WTC11 (cell line): ENCODE measurements at regions not wholly inside any gene's neighbourhood (a gene's known extent, or its start where the extent isn't known, plus 50 kb on each side); places are given as distances from the start of the nearest gene placed in this dataset.

Experiments
- ATAC-seq: fragments of 200-7000 bp; cut with Tn5 transposase; 2 replicates; pipeline ENCODE4 v1.10.0; 2021; ENCODE audit warnings: mild to moderate bottlenecking, moderate library complexity
- CTCF ChIA-PET: fragments of 300-600 bp; sonication (Branson Sonifier 250); formaldehyde crosslinking; loops from one replicate; lab custom pipeline; 2021; ENCODE audit warnings: antibody characterized with exemption; lab: Charles Lee
- POLR2A ChIA-PET: fragments of 350-600 bp; sonication (Branson Sonifier 250); formaldehyde crosslinking; loops from one replicate; lab custom pipeline; 2021; ENCODE audit warnings: antibody characterized with exemption; lab: Charles Lee
- DNase-seq: peaks from one replicate; pipeline ENCODE4 v3.0.0; 2021; ENCODE audit warnings: low spot score
- H3K27ac Mint-ChIP-seq: 2 replicates; pipeline ENCODE4 v1.8.0; 2021; ENCODE audit warnings: mixed read lengths
- H3K27me3 Mint-ChIP-seq: 2 replicates; pipeline ENCODE4 v1.8.0; 2021; ENCODE audit warnings: low read depth, mild to moderate bottlenecking, moderate library complexity, mixed read lengths
- H3K36me3 Mint-ChIP-seq: 2 replicates; pipeline ENCODE4 v1.8.0; 2021; ENCODE audit warnings: mixed read lengths
- H3K4me1 Mint-ChIP-seq: 2 replicates; pipeline ENCODE4 v1.8.0; 2022; ENCODE audit warnings: mixed read lengths
- H3K4me3 Mint-ChIP-seq: 2 replicates; pipeline ENCODE4 v1.8.0; 2021; ENCODE audit warnings: mild to moderate bottlenecking, moderate library complexity, mixed read lengths
- H3K9me3 Mint-ChIP-seq: 2 replicates; pipeline ENCODE4 v1.8.0; 2021; ENCODE audit warnings: mixed read lengths
- CDX4 ChIP-seq: fragments of 250-450 bp; sonication (Bioruptor Pico); IDR thresholded peaks from 2 replicates; pipeline ENCODE4 v1.9.0; 2021; ENCODE audit warnings: moderate library complexity, mild to moderate bottlenecking, inconsistent platforms, borderline replicate concordance
- ERG ChIP-seq: fragments of 250-450 bp; sonication (Bioruptor Pico); IDR thresholded peaks from 2 replicates; pipeline ENCODE4 v1.8.0; 2021; ENCODE audit warnings: mild to moderate bottlenecking
- ETV6 ChIP-seq: sonication (generic); formaldehyde crosslinking; IDR thresholded peaks from 2 replicates; pipeline ENCODE4 v1.8.1; 2022; ENCODE audit warnings: mild to moderate bottlenecking, missing genetic modification reagents
- FOXK1 ChIP-seq: sonication (generic); formaldehyde crosslinking; IDR thresholded peaks from 2 replicates; pipeline ENCODE4 v1.8.0; 2022; ENCODE audit warnings: mild to moderate bottlenecking, moderate library complexity, missing genetic modification reagents
- IRF2 ChIP-seq: sonication (generic); formaldehyde crosslinking; IDR thresholded peaks from 2 replicates; pipeline ENCODE4 v1.8.0; 2022; ENCODE audit warnings: low read depth, missing genetic modification reagents, borderline replicate concordance
- KAT7 ChIP-seq: sonication (generic); formaldehyde crosslinking; IDR thresholded peaks from 2 replicates; pipeline ENCODE4 v1.8.1; 2023; ENCODE audit warnings: missing genetic modification reagents, mild to moderate bottlenecking, borderline replicate concordance
- MLX ChIP-seq: sonication (generic); formaldehyde crosslinking; IDR thresholded peaks from 2 replicates; pipeline ENCODE4 v1.8.1; 2023; ENCODE audit warnings: mild to moderate bottlenecking, missing genetic modification reagents, moderate library complexity
- MYBL2 ChIP-seq: sonication (generic); formaldehyde crosslinking; IDR thresholded peaks from 2 replicates; pipeline ENCODE4 v1.8.1; 2023; ENCODE audit warnings: mild to moderate bottlenecking, moderate library complexity, missing genetic modification reagents
- NFATC4 ChIP-seq: fragments of 250-450 bp; sonication (Bioruptor Pico); IDR thresholded peaks from 2 replicates; pipeline ENCODE4 v1.9.0; 2021; ENCODE audit warnings: mild to moderate bottlenecking
- PREB ChIP-seq: sonication (generic); formaldehyde crosslinking; IDR thresholded peaks from 2 replicates; pipeline ENCODE4 v1.8.1; 2022; ENCODE audit warnings: mild to moderate bottlenecking, missing genetic modification reagents, moderate library complexity, borderline replicate concordance
- RELA ChIP-seq: sonication (generic); formaldehyde crosslinking; IDR thresholded peaks from 2 replicates; pipeline ENCODE4 v1.8.1; 2022; ENCODE audit warnings: missing genetic modification reagents, mild to moderate bottlenecking, borderline replicate concordance
- RORB ChIP-seq: fragments of 250-450 bp; sonication (Bioruptor Pico); IDR thresholded peaks from 2 replicates; pipeline ENCODE4 v1.9.0; 2021; ENCODE audit warnings: mild to moderate bottlenecking
- SMAD4 ChIP-seq: sonication (generic); formaldehyde crosslinking; IDR thresholded peaks from 2 replicates; pipeline ENCODE4 v1.8.0; 2022; ENCODE audit warnings: mild to moderate bottlenecking, missing genetic modification reagents
- SOX15 ChIP-seq: fragments of 250-450 bp; sonication (Bioruptor Pico); IDR thresholded peaks from 2 replicates; pipeline ENCODE4 v1.9.0; 2021; ENCODE audit warnings: mild to moderate bottlenecking
- SP1 ChIP-seq: sonication (generic); formaldehyde crosslinking; conservative IDR thresholded peaks from 2 replicates; pipeline ENCODE4 v1.8.1; 2022; ENCODE audit warnings: missing genetic modification reagents
- TEAD1 ChIP-seq: sonication (generic); formaldehyde crosslinking; IDR thresholded peaks from 2 replicates; pipeline ENCODE4 v1.8.0; 2022; ENCODE audit warnings: mild to moderate bottlenecking, missing genetic modification reagents
- TP53 ChIP-seq: sonication (generic); formaldehyde crosslinking; IDR thresholded peaks from 2 replicates; pipeline ENCODE4 v1.8.1; 2023; ENCODE audit warnings: mild to moderate bottlenecking, missing genetic modification reagents
- ZNF281 ChIP-seq: sonication (generic); formaldehyde crosslinking; IDR thresholded peaks from 2 replicates; pipeline ENCODE4 v1.8.0; 2023; ENCODE audit warnings: mild to moderate bottlenecking, missing genetic modification reagents
- ZNF532 ChIP-seq: fragments of 250-450 bp; sonication (Bioruptor Pico); IDR thresholded peaks from 2 replicates; pipeline ENCODE4 v1.9.0; 2021; ENCODE audit warnings: mild to moderate bottlenecking, borderline replicate concordance
- ZSCAN18 ChIP-seq: fragments of 250-450 bp; sonication (Bioruptor Pico); IDR thresholded peaks from 2 replicates; pipeline ENCODE4 v2.1.2; 2022; ENCODE audit warnings: mild to moderate bottlenecking, moderate library complexity

GRCh38 chr5:101091902-101092301 lies 188.8 kb upstream of the ST8SIA4 start:
- ATAC-seq, result no peak
- Mint-ChIP-seq H3K27me3 (no peaks in the 10 kb centered on the region), H3K27ac (no peak overlapping the region), H3K4me3 (no peak overlapping the region), H3K9me3 (no peaks in the 10 kb centered on the region), H3K36me3 (no peaks in the 10 kb centered on the region), H3K4me1 (peaks cover 8% of the 10 kb centered on the region)
- ChIA-PET CTCF (no interaction called here), POLR2A (no interaction called here)
- no peak for DNase-seq
- TF ChIP-seq SP1, result no peak
- no peak for TF ChIP-seq ZSCAN18 (CRISPR knock-in tag)
- TF ChIP-seq PREB (CRISPR knock-in tag), result no peak
- no peak for TF ChIP-seq MYBL2 (CRISPR knock-in tag)
- TF ChIP-seq KAT7 (CRISPR knock-in tag), result no peak
- TF ChIP-seq TP53, result no peak
- no peak for TF ChIP-seq NFATC4 (CRISPR knock-in tag)
- TF ChIP-seq TEAD1, result no peak
- TF ChIP-seq RELA, result no peak
- no peak for TF ChIP-seq IRF2
- TF ChIP-seq SMAD4 (CRISPR knock-in tag), result no peak
- no peak for TF ChIP-seq ZNF532 (CRISPR knock-in tag)
- no peak for TF ChIP-seq MLX
- no peak for TF ChIP-seq SOX15 (CRISPR knock-in tag)
- no peak for TF ChIP-seq ETV6 (CRISPR knock-in tag)
- no peak for TF ChIP-seq CDX4 (CRISPR knock-in tag)
- no peak for TF ChIP-seq ZNF281 (CRISPR knock-in tag)
- no peak for TF ChIP-seq ERG (CRISPR knock-in tag)
- TF ChIP-seq RORB, result no peak
- no peak for TF ChIP-seq FOXK1 (CRISPR knock-in tag)
